NCI-H2107 (cell line): ENCODE measurements at regions not wholly inside any gene's neighbourhood (a gene's known extent, or its start where the extent isn't known, plus 50 kb on each side); places are given as distances from the start of the nearest gene placed in this dataset.

Experiments
- DNase-seq: peaks from one replicate; lab custom pipeline; 2025; lab: John Stamatoyannopoulos, UW

DNA sequence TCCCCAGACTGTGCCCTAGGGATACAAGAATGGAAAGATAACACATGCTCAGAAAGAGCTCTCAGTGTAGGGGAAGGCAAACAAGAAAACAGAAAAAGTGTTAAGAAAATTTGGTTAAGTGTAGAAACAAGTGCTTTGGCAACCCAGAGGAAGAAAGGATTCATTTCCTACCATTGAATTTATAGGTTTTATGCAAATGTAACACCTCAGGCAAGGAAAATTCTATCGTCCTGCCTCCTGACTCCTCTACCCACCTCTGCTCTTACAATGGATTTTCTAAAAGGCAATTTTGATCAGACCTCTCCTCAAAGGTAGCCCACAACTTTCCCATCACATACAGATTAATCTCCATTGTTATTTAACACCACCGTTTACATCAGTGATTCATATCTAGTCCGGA, 298.7 kb downstream of the RFC3 start:
- DNase-seq, result no peak

DNA sequence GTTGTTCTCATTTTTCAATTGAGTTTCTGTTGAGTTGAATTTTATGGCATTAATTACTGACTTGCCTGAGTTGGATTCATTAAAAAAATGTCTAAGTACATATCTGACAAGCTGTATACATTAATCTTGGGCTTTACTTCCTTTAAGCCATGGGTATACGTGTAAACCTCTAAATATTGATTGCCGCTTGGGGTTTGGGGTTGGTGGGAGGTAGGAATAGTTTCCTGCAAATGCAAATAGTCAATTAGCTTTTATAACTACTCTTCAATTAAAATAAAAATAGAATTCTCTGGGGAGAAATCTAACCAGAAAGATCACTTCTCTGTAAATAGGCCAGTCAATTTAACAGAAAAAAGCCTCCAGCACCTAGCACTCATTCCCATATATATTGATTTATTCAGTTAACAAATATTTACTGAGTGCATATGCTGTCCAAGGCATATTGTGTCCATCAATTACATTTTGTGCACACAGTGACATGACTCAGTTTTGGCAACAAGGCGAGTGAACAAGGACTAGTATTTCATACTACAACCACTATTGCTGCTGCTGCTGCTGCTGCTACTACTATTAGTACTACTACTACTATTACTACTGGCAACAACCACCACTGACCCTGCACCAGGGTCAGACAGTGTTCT, 306.8 kb downstream of the RFC3 start:
- no peak for DNase-seq

DNA sequence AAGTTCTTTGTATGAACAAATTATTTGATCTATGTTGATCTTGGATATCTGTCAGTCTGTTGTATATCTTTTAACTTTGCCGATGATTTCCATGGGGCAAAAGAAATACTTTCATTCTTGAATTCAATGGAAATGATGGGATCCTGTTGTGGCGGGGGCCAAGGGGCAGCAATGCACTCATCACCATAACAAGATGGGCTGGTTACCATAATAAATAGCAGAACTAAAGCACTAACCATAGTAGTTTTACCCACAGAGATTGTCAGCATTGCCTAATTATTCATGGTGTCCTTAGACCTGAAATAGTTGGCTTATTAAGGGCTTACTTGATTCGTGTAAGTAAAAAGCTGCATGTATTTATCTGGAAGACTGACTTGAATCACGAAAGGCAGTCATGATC, 309.6 kb downstream of the RFC3 start:
- DNase-seq, result no peak

DNA sequence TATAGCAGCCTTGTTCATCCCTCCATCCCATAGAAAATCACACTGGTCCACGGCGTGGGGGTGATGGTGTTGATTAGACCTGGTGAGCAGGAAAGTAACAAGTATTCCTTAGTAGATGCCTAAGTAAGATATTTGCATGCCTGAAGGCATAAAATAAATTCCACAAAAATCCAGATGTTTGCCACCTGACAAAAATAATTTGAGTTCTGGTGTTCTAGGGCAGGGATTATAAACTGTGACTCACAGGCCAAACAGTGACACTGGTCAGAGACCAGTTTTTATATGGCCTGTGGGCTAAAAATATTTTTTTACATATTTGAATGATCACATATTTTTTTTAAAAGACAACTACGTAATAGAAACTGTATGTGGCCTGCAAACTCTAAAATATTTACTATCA, 310.7 kb downstream of the RFC3 start:
- DNase-seq, result no peak

DNA sequence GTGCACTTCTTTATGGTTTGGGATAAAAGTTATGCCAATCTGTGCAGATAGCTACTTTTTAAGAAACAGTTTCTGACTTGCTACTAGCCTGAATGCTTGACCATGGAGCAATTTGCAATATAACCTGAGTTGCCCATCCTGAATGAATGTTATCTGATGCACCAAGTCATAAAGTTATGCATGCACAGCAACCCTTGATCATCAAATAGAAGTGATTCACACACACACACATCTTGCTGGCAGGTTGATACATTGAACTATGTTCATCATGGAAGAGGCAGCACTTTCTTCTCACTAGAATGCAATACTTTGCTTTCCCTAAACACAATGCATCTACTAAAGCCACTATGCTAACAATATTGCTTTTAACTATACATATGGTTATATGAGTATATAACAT, 311.5 kb downstream of the RFC3 start:
- DNase-seq, result no peak

DNA sequence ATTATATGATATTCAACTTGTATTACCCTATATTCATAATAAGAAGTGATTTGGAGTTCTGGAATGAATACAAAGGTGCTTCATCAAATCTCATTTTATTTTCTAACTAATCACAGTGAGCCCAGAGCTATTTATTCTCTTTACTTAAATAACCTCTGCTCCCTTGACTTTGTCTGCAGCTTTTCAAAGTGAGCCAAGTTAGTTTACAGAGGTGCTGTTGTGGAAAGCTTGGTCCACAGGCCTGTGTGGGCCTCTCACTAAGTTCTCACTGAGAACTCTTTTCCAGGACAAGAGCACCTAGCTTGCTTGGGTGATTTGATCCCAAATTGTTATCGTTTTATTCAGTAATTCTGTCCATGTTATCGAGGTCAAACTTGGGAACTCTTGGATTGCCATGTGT, 319.3 kb downstream of the RFC3 start:
- DNase-seq, result no peak

DNA sequence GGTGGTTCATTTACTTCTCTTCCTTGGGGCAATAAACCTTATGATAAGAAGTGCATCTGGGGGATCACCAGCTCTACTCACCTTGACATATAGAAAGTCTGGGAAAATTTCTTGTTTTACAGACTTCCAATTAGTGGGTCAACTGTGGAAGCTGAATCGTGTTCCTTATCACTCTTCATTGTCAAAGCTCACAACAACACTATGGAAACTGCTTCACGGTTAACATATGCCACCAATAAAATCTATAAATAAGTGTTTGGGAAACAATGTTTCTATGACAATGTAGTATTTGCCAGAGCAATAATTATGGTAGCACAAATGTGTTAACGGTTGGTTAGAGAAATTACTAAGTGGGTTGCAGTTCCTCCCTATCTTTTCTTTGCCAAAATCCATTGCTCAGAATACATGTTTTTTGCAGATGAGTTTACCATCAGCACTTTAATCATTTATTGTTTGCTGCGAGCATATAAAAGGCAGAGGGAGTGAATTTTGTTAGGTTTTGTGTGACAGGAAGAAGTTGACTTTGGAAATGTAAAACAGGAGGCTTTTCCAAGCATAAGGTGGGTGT, 321.8 kb downstream of the RFC3 start:
- no peak for DNase-seq

DNA sequence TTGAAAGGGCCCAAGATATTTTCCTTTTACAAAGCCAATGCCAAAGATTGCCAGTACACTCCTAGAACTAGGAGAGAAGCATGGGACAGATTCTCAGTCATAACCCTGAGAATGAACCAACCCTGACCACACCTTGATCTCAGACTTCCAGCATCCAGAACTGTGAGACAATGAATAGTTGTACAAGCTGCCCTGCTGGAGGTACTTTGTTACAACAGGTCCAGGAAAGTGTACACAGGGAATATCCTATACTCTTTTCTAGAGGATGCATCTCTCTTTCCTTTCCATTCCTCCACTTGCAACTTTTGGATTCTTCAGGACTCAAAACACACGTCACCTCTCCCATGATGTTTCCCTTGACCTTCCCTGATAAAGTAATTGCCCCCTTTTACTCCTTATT, 325.7 kb downstream of the RFC3 start:
- no peak for DNase-seq

DNA sequence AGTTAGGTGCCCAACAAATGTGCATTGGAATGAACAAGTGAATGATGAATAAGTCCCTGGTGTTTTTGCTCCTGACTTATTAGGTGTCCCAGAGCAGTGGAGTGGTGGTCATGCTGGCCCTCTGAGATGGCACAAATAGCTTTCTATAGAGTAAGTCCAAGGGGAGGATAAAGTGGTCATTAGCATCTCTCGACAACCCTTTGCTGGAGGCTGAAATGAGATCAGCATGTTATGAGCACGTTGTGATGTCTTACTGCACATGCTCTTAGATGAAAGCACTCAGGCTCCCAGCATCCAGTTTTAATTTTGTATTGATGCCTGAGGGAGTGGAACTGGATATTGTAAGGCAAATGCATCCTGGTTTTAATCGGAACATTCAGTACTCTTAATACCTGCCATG, 326.2 kb downstream of the RFC3 start:
- no peak for DNase-seq

DNA sequence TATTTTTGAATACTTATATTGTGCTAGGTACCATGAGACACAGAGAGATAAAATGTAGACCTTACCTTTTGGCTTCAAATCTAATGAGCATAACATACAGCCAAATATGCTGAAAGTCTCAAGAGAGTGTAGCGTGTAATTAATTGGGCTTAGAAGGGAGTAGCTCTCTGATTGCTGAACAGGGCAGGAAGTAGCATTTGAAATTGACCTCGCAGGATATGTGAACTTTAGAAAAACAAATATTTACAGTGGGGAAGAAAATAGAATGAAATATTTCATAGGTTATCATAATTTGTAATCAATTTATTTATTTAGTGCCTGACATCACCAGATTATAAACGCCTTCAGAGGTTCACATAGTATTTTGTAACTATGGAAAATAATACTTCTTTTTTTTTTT, 327.1 kb downstream of the RFC3 start:
- DNase-seq, result no peak

DNA sequence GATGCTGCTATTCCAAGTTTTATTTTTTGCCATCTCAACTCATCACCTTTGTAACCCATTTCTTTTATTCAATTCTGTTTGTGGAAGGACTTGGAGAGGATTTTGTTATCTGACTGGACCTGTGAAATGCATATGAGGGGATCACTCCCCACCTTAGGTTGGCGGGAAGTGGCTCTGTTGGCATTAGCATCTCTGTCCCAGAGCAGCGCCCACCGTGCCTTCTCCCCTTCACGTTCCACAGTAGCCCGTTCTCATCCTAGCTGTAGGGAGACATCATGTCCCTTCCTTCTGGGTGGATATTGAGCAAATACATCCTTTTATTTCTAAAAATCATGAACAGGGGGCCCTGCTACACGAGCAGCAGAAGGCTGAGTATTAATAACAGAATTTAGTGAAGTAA, 330.4 kb downstream of the RFC3 start:
- no peak for DNase-seq

DNA sequence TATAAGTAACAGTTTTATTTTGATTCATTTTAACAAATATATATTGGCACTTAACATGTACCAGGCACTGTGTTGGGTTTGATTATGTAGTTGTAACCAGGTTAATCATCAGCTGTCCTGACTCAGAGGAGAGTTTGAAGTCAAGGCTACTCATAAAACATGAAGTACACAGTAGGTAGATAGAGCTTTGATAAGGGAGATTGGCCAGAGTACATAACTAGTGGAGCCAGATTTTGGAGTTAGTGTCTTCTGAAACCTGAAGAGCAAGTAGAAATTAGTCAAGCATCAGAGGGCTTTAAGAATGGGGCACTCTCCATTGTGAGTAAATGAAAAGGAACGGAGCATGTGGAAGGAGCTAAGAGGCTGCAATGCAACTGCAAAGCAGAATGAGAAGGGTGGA, 333.9 kb downstream of the RFC3 start:
- no peak for DNase-seq

DNA sequence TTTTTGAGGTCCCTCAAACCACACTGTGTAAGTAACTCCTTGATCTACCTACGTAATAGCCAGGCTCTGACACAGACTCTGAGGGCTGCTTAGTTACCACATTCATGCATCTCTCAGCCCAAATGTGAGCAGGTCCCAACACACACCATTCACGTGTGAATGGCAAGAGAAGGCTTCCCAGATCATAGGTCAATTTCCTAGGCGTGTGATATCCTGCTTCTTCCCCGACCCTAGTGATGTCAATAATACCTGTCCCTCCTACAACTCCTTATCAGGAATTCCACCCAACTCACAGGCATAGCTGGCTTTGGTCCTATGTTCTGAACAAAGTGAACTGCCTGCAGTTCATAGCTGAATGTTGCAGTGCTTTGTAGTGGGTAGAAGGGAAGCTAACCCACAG, 334.5 kb downstream of the RFC3 start:
- no peak for DNase-seq

DNA sequence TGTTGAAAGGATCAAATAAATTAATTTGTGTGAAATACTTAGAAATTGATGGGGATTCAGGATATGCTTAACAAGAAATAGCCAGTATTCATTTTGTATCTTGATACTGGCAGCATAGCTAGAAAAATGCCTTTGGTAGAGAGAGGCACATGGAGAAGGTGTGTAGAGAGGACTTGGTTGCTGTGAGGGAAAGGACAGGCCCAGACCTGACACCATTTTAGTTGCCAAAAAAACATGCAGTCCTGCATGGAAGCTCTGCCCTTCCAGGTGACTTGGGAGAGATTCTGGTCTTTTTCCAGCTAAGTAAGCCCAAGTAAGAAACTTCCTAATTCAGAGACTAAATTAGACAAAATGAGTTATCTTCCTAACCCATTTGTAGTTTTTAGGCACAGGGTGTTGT, 335.0 kb downstream of the RFC3 start:
- DNase-seq, result no peak

DNA sequence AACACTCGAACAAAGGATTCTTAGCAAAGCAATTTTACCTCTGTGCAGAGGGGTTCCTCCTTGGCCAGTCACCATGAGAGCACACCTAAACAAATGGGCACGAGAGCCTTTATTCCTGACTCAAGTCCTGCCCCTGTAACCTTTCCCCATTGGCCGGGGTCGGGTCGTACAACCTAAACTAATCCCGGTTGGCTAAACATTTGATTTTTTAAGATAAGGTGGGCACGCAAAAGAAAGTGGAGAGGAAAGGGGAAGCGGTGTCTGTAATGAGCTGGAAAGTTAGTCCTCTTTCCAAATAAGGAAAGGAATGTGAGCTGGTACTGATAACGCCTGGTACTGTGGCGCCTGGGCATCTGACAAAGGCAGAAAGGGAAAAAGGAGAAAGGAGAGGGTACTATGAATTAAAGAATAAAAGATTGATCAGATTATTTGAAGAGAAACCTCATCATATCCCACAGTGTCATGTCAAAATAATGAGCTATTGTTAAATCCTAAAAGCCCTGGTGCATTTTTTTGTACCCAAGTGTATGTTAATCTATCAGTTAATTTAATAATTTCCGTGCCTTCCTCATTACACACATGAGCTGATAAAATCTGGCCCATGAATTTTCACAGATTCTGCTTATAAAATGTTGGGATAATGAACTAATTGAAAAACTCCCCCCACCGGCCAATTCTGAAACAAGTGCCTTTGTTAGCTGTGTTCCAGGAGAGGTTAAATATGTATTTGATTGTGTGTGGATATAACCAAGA, 335.7 kb downstream of the RFC3 start:
- no peak for DNase-seq

DNA sequence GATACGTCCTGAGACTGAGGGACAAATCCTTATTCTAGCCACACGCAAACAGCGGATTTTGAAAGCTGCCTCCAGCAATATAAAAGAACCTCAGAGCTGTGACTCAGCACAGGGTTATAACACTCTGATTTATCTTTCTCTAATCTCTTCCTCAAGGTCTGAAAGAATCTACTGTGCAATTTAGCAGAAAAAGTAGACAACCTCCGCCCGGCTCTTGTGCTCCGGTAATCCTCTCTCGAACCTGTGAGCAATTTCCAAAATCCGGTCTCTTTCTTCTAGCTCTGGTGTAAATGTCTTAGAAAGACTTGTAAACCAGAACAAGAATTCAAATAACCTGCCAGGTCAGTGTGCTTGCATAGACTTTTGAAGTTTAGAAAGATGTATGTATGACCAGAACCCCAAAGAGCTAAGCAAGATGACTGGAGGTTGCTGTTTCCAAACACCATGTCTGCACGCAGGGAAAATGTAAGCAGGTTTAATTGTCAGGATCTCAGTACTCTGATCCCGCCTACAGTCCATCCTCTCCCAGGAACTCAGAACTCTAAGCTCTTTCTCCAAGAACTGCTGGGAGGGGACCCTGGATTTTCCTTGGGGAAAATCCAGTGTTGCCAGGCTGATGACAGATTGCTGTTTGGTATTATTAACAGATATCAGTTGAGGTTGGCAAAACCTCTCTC, 338.1 kb downstream of the RFC3 start:
- DNase-seq, result no peak

DNA sequence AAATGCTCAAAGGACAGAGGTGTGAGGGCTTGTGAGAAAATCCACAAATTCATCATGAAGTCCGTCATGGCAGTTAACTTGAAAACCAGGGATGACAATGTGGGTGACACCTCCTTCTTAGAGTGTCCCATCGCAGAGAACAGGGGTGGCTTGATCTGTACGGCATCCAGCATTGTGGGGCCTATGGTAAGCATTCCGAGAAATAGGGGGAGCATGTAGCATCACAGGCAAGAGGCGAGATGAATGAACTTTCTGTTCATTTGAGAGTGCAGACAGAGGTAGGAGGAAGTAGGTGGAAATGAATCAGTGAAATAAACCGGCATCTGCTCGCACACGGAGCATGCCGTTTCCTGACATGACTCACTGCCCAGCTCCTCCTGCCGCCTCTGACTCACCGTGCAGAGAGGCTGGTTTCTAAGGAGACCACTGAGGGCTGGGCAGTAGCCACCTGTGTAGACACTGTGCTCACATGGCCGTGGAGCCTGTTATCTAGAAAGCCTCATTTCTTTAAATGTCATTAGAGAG, 339.0 kb downstream of the RFC3 start:
- peak; percentile 41 for DNase-seq

DNA sequence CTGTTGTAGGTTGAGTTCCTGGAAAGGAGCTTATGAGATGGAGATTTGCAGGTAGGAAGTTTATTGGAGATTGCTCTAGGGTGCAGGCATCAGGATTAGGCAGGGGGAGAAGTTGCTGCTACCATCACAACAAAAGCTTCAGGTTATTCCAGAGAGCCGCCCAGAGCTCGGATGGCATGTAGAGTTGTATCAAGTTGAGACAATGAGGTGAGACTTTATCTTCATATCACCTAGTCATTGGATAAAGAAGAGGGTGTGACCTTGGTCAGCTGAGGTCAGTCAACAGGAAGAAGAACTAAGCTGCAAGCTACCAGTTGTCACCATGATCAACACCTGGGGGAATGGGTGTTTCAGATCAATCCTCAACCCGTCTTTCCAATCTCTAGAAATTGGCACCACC, 342.0 kb downstream of the RFC3 start:
- no peak for DNase-seq

DNA sequence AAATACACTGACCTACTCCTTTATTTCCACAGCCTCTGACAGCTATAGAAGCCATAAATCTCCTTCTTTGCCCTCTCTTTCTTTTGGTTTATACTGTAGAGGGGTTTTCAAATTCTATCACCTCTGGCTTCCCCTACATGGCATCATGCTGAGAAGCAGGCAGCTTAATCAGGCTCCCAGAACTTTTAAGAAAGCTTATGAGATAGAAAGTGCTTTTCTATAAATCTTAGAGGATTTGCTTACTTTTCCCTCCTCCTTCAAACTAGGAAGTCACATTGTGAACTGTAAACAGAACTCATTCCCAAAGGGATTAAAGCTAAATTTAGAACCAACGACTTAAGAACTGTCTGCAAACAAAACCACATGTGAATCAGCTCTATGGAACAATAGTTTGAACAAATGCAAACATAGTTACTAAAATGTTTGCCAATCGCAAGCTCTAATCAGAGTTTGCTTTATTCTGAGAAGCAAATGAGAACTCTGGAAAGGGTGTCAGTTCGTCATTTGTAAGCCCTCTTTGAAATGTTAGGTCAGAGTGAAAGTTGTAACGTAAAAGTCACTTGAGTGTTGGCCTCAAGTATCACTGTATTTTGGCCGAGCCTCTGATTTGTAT, 344.1 kb downstream of the RFC3 start:
- no peak for DNase-seq

DNA sequence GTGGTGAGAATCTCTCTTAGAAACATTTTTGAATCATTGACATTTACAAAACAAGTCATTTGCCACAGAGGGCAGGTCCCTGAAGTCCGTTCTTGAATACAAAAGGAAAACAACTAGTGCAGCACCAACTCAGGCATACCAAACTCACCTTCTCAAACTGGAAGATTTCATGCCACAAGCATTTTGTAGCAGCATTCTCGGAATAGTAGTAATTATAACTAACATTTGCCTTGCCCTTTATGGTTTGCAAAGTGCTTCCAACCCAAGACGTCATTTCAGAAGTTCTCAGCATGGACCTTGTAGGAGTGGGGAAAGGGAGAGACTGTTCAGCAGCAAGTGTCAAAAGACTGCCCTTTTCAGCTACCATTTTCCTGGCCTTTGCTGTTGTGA, 344.6 kb downstream of the RFC3 start:
- no peak for DNase-seq

DNA sequence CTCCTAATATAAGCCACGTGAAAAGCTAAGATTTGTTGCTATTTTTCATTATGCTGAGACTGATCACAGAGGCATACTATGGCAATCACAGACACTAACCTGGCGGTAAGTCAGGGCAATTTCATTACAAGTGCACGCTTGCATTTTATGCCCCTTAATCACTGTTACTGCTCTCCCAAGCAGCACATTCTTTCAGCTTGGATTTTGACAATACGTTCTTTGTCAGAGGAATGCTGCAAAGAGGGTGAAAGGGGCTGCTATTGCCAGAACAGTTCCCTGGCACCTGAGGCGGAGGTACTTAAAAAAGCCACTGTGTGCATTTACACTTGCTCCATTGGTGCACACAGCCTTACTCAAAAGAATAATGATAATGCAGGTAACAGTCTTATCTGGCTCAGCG, 346.6 kb downstream of the RFC3 start:
- DNase-seq, result no peak

DNA sequence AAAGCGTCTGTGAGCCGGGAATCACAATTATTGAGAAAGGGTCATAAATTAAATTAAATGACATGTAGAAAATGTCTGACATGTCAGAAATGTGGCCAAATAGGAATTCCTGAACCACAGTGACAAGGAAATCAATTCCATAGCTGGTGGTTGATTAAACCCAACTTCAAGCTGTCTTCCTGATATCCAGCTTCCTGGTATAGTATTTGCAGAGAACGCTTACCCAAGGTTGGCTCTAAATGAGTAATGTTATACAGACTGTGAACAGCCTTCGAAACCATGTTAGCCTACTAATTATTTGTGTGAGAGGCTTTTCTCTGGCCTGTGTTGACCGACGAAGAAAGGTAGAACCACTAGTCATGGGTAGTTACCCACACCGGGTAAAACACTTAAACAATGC, 347.2 kb downstream of the RFC3 start:
- no peak for DNase-seq

DNA sequence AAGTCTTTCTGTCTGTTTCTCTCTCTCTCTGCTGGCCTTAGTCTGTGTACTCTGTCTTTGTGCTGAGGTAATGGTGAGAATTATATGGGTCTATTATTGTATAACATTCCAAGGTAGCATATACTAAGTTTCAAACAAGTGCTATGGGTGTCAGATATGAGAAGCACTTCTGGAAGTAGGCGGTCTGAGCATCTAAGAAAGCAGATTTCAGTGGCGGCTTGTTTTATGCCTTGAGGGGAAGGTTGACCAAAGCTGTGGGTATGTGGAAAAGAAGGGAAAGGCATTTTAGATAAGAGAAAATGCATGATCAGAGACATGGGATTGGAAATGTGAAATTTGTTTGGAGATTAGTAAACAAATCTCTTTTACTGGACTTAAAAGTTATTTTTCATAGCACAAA, 348.5 kb downstream of the RFC3 start:
- no peak for DNase-seq
